Fibroblast of lung (primary cell): ENCODE measurements at regions not wholly inside any gene's neighbourhood (a gene's known extent, or its start where the extent isn't known, plus 50 kb on each side); places are given as distances from the start of the nearest gene placed in this dataset.

ENCODE experiments used
- EZH2 ChIP-seq: IDR thresholded peaks from 2 replicates; pipeline ENCODE4 v1.5.1; 2012; ENCODE audit warnings: low read length, control low read depth, mild to moderate bottlenecking; ENCODE audit errors: missing control alignments
- TF ChIP-seq, protein P1 (sequence below), 2 donors: IDR thresholded peaks in 1 of 2; conservative IDR thresholded peaks in 1 of 2; 1 replicate in 1 of 2; 2 replicates in 1 of 2; pipeline ENCODE4 v1.5.1; 2011 to 2012; ENCODE audit warnings: low read length in 2 of 2, control low read depth in 1 of 2, inconsistent platforms in 1 of 2, low read depth in 1 of 2, mild to moderate bottlenecking in 1 of 2

DNA sequence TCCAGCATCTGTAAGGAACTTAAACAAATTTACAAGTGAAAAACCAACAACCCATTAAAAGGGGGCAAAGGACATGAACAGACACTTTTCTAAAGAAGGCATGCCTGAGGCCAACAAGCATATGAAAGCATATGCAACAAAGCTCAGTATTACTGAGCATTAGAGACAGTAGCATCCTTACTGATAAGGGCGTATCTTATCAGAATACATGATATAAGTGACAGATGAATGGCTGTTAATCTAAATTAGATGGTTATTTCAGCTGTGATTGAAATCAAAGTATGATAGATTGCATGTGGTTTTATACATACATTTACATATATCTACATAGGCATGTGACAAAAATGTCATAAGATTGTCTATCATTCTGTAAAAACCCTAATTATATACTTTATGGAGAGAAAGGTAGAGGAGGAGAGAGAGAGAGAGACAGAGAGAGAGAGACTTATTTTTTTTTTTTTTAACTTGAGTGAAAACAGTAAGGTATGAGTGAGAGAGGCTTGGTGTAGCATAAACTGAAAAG lies 1240.7 kb downstream of the FAM181B start:
- TF ChIP-seq EZH2 = no peak
- TF ChIP-seq, protein P1, sequence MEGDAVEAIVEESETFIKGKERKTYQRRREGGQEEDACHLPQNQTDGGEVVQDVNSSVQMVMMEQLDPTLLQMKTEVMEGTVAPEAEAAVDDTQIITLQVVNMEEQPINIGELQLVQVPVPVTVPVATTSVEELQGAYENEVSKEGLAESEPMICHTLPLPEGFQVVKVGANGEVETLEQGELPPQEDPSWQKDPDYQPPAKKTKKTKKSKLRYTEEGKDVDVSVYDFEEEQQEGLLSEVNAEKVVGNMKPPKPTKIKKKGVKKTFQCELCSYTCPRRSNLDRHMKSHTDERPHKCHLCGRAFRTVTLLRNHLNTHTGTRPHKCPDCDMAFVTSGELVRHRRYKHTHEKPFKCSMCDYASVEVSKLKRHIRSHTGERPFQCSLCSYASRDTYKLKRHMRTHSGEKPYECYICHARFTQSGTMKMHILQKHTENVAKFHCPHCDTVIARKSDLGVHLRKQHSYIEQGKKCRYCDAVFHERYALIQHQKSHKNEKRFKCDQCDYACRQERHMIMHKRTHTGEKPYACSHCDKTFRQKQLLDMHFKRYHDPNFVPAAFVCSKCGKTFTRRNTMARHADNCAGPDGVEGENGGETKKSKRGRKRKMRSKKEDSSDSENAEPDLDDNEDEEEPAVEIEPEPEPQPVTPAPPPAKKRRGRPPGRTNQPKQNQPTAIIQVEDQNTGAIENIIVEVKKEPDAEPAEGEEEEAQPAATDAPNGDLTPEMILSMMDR (conservative IDR thresholded peaks at IDR 0.05 in 1 of 2, IDR thresholded peaks at IDR 0.05 in 1 of 2; ENCODE audit: low read depth in 1 of 2, low read length in 2 of 2) = no peak
